Ishikawa (cell line): ENCODE measurements at regions not wholly inside any gene's neighbourhood (a gene's known extent, or its start where the extent isn't known, plus 50 kb on each side); places are given as distances from the start of the nearest gene placed in this dataset.

Source experiments
- CEBPB ChIP-seq: IDR thresholded peaks from 2 replicates; pipeline ENCODE4 v1.6.1; 2012
- CREB1 ChIP-seq: IDR thresholded peaks from 2 replicates; pipeline ENCODE4 v1.6.1; 2012; ENCODE audit warnings: low read depth
- EGR1 ChIP-seq: IDR thresholded peaks from 2 replicates; pipeline ENCODE4 v1.6.1; 2012
- EP300 ChIP-seq: IDR thresholded peaks from 2 replicates; pipeline ENCODE4 v1.6.1; 2012; ENCODE audit warnings: borderline replicate concordance
- FOXM1 ChIP-seq: IDR thresholded peaks from 2 replicates; pipeline ENCODE4 v1.6.1; 2012; ENCODE audit warnings: low read depth, borderline replicate concordance
- NFIC ChIP-seq: IDR thresholded peaks from 2 replicates; pipeline ENCODE4 v1.6.1; 2012
- RAD21 ChIP-seq: IDR thresholded peaks from 2 replicates; pipeline ENCODE4 v1.6.1; 2012; ENCODE audit warnings: low read depth
- TAF1 ChIP-seq: IDR thresholded peaks from 2 replicates; pipeline ENCODE4 v1.6.1; 2012; ENCODE audit warnings: low read depth, mild to moderate bottlenecking
- TCF12 ChIP-seq: IDR thresholded peaks from 2 replicates; pipeline ENCODE4 v1.6.1; 2012; ENCODE audit warnings: low read depth
- TEAD4 ChIP-seq: IDR thresholded peaks from 2 replicates; pipeline ENCODE4 v1.6.1; 2012
- USF1 ChIP-seq: IDR thresholded peaks from 2 replicates; pipeline ENCODE4 v1.6.1; 2012
- YY1 ChIP-seq: IDR thresholded peaks from 2 replicates; pipeline ENCODE4 v1.6.1; 2012; ENCODE audit warnings: low read depth
- ZBTB7A ChIP-seq: IDR thresholded peaks from 2 replicates; pipeline ENCODE4 v1.6.1; 2012; ENCODE audit warnings: low read depth
- TF ChIP-seq, protein P1 (sequence below): IDR thresholded peaks from 2 replicates; pipeline ENCODE4 v1.6.1; 2012; ENCODE audit warnings: low read depth, mild to moderate bottlenecking
- TF ChIP-seq, protein P2 (sequence below): IDR thresholded peaks from 2 replicates; pipeline ENCODE4 v1.6.1; 2012

DNA sequence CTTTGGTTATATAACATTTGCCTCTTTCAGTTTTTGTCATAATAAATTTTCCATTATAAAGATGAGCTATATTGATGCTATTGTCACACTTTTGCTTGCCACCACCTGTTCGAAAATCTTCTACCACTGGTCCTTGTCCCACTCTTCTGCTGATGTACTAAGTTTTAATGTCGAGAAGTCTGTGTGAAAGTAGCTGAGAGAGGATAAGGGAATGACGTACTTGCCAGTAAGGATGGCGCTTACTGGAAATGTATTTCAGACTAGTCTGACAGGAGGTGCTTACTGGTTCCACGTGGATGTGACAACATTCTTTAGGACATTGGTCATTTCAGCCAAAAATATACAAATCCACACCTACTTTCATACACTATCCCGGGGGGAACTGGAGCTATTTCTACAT, 132.7 kb upstream of the NR3C2 start:
- no peak for TF ChIP-seq TEAD4
- TF ChIP-seq TAF1: no peak
- no peak for TF ChIP-seq ZBTB7A
- no peak for TF ChIP-seq YY1
- no peak for TF ChIP-seq RAD21
- TF ChIP-seq USF1: no peak
- TF ChIP-seq FOXM1: no peak
- no peak for TF ChIP-seq EP300
- no peak for TF ChIP-seq TCF12
- TF ChIP-seq CEBPB: no peak
- TF ChIP-seq NFIC: no peak
- TF ChIP-seq, protein P1, sequence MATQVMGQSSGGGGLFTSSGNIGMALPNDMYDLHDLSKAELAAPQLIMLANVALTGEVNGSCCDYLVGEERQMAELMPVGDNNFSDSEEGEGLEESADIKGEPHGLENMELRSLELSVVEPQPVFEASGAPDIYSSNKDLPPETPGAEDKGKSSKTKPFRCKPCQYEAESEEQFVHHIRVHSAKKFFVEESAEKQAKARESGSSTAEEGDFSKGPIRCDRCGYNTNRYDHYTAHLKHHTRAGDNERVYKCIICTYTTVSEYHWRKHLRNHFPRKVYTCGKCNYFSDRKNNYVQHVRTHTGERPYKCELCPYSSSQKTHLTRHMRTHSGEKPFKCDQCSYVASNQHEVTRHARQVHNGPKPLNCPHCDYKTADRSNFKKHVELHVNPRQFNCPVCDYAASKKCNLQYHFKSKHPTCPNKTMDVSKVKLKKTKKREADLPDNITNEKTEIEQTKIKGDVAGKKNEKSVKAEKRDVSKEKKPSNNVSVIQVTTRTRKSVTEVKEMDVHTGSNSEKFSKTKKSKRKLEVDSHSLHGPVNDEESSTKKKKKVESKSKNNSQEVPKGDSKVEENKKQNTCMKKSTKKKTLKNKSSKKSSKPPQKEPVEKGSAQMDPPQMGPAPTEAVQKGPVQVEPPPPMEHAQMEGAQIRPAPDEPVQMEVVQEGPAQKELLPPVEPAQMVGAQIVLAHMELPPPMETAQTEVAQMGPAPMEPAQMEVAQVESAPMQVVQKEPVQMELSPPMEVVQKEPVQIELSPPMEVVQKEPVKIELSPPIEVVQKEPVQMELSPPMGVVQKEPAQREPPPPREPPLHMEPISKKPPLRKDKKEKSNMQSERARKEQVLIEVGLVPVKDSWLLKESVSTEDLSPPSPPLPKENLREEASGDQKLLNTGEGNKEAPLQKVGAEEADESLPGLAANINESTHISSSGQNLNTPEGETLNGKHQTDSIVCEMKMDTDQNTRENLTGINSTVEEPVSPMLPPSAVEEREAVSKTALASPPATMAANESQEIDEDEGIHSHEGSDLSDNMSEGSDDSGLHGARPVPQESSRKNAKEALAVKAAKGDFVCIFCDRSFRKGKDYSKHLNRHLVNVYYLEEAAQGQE: no peak
- TF ChIP-seq EGR1: no peak
- TF ChIP-seq, protein P2, sequence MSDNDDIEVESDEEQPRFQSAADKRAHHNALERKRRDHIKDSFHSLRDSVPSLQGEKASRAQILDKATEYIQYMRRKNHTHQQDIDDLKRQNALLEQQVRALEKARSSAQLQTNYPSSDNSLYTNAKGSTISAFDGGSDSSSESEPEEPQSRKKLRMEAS: no peak
- no peak for TF ChIP-seq CREB1

DNA sequence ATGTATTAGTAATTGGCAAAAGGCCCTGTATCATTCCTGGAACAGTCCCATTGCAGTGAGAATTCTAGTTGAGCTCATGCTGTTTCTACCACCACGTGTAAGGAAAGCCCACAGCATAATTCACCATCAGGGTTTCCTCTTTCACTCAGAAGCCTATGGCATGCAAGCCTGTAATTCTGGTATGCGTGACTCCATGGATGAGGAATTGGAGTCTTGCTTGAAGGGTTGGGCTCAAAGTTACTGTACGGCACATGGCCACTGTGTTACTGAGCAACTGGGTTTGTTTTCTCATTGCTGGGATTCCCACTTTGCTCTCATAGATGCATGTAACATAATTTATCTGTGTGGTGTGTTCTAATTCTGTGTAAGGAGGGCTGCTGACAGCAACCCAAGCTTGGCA, 132.3 kb upstream of the NR3C2 start:
- TF ChIP-seq EP300 (no peak), EGR1 (no peak), TEAD4 (peak; percentile 47)

GRCh38 chr4:148574066-148574465, 131.9 kb upstream of the NR3C2 start:
- no peak for TF ChIP-seq EGR1
- no peak for TF ChIP-seq FOXM1
- no peak for TF ChIP-seq CREB1
- TF ChIP-seq, protein P2: no peak
- TF ChIP-seq TEAD4: no peak
- no peak for TF ChIP-seq USF1
- no peak for TF ChIP-seq TAF1
- TF ChIP-seq YY1: no peak
- no peak for TF ChIP-seq NFIC
- TF ChIP-seq EP300: no peak
- TF ChIP-seq RAD21: no peak
- TF ChIP-seq CEBPB: no peak

GRCh38 chr4:148573296-148573695, 131.1 kb upstream of the NR3C2 start:
- no peak for TF ChIP-seq TAF1
- no peak for TF ChIP-seq RAD21

DNA sequence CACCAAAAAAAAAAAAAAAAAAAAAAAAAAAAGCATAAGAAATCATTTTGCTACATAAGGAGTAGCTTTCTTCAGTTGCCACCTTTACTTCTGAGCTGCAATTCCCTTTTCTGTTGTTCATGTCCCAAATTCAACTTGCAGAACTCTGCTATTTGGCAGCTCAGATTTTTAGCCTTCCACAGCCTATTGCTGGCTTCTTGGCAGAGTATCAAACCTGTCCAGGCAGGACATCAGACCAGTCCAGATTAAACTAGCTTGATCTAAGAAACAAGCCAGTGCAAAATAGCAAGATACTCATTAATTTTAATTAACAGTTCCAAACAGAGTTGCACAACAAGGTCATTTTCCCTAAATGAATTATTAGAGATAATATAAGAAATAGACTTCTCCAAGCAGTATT, 123.6 kb upstream of the NR3C2 start:
- no peak for TF ChIP-seq YY1
- TF ChIP-seq ZBTB7A: no peak
- TF ChIP-seq TCF12: no peak
- no peak for TF ChIP-seq CREB1
- no peak for TF ChIP-seq TEAD4

GRCh38 chr4:148563684-148564083, 121.5 kb upstream of the NR3C2 start:
- no peak for TF ChIP-seq TEAD4
- TF ChIP-seq, protein P1: no peak
- no peak for TF ChIP-seq TCF12
- TF ChIP-seq EP300: no peak
- TF ChIP-seq USF1: no peak
- TF ChIP-seq RAD21: no peak
- TF ChIP-seq FOXM1: no peak
- no peak for TF ChIP-seq NFIC
- no peak for TF ChIP-seq ZBTB7A
- TF ChIP-seq YY1: no peak
- no peak for TF ChIP-seq CREB1
- no peak for TF ChIP-seq CEBPB
- TF ChIP-seq, protein P2: no peak
- TF ChIP-seq EGR1: no peak
